T47D (cell line): ENCODE measurements at regions not wholly inside any gene's neighbourhood (a gene's known extent, or its start where the extent isn't known, plus 50 kb on each side); places are given as distances from the start of the nearest gene placed in this dataset.

ENCODE experiments used
- DNase-seq, 2 experiments: peaks; one replicate each; pipeline versions ENCODE4 v3.0.0 to v3.0.0-alpha.2; 2011 to 2012; ENCODE audit warnings: low read depth in 1 of 2, low spot score in 1 of 2
- JUND ChIP-seq: IDR thresholded peaks from 2 replicates; pipeline ENCODE4 v1.6.1; 2012; ENCODE audit warnings: low read depth
- in situ Hi-C: cut with HindIII; loops from 2 replicates; pipeline ENCODE4 v1.10.0; 2016; ENCODE audit warnings: low sequenced_read_pairs, low pct_unique_long_range_greater_than_20kb

- in situ Hi-C loops: no loop called here
- DNase-seq: no peak
- TF ChIP-seq JUND: no peak
Observed at GRCh38 chr19:27705896-27706295, 1507.1 kb downstream of the UQCRFS1 start.

GRCh38 chr19:27694361-27695055, 1518.4 kb downstream of the UQCRFS1 start:
- DNase-seq: no peak
- TF ChIP-seq JUND: no peak
- in situ Hi-C loops: no loop called here

GRCh38 chr19:27691991-27692390, 1521.0 kb downstream of the UQCRFS1 start:
- DNase-seq: no peak
- TF ChIP-seq JUND: no peak
- in situ Hi-C loops: no loop called here

GRCh38 chr19:27689734-27690241, 1523.2 kb downstream of the UQCRFS1 start:
- TF ChIP-seq JUND: no peak
- in situ Hi-C loops: no loop called here
- DNase-seq: no peak

- no peak for TF ChIP-seq JUND
- no peak for DNase-seq
- in situ Hi-C loops: no loop called here
Observed at GRCh38 chr19:27684293-27684692, 1528.7 kb downstream of the UQCRFS1 start.

- in situ Hi-C loops: no loop called here
Observed at GRCh38 chr19:27681972-27682371, 1531.0 kb downstream of the UQCRFS1 start.

GRCh38 chr19:27679905-27680304, 1533.0 kb downstream of the UQCRFS1 start:
- TF ChIP-seq JUND: no peak
- DNase-seq: no peak
- in situ Hi-C loops: no loop called here

More at GRCh38 chr19:27681972-27682371, 1531.0 kb downstream of the UQCRFS1 start:
- TF ChIP-seq JUND: no peak
- no peak for DNase-seq

- no peak for TF ChIP-seq JUND
- no peak for DNase-seq
- in situ Hi-C loops: no loop called here
Observed at GRCh38 chr19:27679399-27679798, 1533.6 kb downstream of the UQCRFS1 start.

GRCh38 chr19:27676877-27677276, 1536.1 kb downstream of the UQCRFS1 start:
- in situ Hi-C loops: no loop called here
- DNase-seq: no peak
- TF ChIP-seq JUND: no peak

GRCh38 chr19:27676334-27676733, 1536.6 kb downstream of the UQCRFS1 start:
- in situ Hi-C loops: no loop called here
- no peak for DNase-seq
- TF ChIP-seq JUND: no peak

- TF ChIP-seq JUND: no peak
- no peak for DNase-seq
- in situ Hi-C loops: no loop called here
Observed at GRCh38 chr19:27675771-27676170, 1537.2 kb downstream of the UQCRFS1 start.

GRCh38 chr19:27674701-27675100, 1538.2 kb downstream of the UQCRFS1 start:
- TF ChIP-seq JUND: no peak
- in situ Hi-C loops: no loop called here
- DNase-seq: no peak

- DNase-seq: no peak
- in situ Hi-C loops: no loop called here
- TF ChIP-seq JUND: no peak
Observed at GRCh38 chr19:27673986-27674385, 1539.0 kb downstream of the UQCRFS1 start.
